Right lobe of liver (tissue), 4 donors: ENCODE measurements at regions not wholly inside any gene's neighbourhood (a gene's known extent, or its start where the extent isn't known, plus 50 kb on each side); places are given as distances from the start of the nearest gene placed in this dataset.

Experiments used
- POLR2A ChIP-seq: fragments of 450-650 bp; IDR thresholded peaks from one replicate; pipeline ENCODE4 v1.6.1; 2017; ENCODE audit warnings: antibody characterized with exemption, mild to moderate bottlenecking
- TF ChIP-seq, protein P1 (sequence below), 4 donors: fragments of 200-600 bp in 3 of 4; fragments of 450-650 bp in 1 of 4; IDR thresholded peaks; one replicate each; pipeline versions ENCODE4 v1.5.1 to v1.8.0; 2016 to 2022; ENCODE audit warnings: antibody characterized with exemption in 4 of 4, mild to moderate bottlenecking in 2 of 4
- donor health status: DM: no; HTN: no; CAD: no.
- donor health status: DM: no; HTN: no; CAD: no.
- donor health status: DM: no; HTN: yes; CAD: no.

DNA sequence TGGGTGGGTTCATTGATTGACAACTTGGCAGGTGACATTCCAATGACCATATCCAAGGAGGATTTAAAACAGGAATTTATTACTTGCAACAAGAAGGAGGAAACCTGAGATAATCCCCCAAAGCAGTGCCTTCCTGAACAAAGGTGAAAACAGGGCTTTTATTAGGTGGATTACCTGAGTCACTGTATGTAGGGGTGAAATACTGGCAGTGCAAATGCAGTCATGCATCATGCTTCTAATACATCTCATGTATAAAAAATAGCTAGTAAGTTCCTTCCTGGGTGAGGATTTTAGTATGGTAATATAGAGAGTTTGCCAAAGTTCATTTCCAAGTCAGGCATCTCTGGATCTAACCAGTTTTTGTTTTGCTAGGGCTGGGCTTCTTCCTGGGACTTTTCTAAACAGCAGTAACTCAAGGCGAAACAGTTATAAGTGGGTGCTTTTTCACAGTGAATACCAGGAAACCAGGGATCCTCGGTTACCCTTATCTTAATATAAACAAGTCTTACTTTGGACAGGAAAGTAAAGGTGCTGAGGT is 583.4 kb upstream of the LRRTM1 start:
- TF ChIP-seq, protein P1, sequence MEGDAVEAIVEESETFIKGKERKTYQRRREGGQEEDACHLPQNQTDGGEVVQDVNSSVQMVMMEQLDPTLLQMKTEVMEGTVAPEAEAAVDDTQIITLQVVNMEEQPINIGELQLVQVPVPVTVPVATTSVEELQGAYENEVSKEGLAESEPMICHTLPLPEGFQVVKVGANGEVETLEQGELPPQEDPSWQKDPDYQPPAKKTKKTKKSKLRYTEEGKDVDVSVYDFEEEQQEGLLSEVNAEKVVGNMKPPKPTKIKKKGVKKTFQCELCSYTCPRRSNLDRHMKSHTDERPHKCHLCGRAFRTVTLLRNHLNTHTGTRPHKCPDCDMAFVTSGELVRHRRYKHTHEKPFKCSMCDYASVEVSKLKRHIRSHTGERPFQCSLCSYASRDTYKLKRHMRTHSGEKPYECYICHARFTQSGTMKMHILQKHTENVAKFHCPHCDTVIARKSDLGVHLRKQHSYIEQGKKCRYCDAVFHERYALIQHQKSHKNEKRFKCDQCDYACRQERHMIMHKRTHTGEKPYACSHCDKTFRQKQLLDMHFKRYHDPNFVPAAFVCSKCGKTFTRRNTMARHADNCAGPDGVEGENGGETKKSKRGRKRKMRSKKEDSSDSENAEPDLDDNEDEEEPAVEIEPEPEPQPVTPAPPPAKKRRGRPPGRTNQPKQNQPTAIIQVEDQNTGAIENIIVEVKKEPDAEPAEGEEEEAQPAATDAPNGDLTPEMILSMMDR (IDR thresholded peaks at IDR 0.05) = no peak
- TF ChIP-seq POLR2A = no peak
